CD8-positive, alpha-beta memory T cell (primary cell): ENCODE measurements at regions not wholly inside any gene's neighbourhood (a gene's known extent, or its start where the extent isn't known, plus 50 kb on each side); places are given as distances from the start of the nearest gene placed in this dataset.

ENCODE experiments used
- CTCF ChIA-PET: fragments of 350-600 bp; sonication (Branson Sonifier 250); formaldehyde crosslinking; loops from one replicate; lab custom pipeline; 2021; ENCODE audit warnings: antibody characterized with exemption; lab: Charles Lee
- POLR2A ChIA-PET: fragments of 350-600 bp; sonication (Branson Sonifier 250); formaldehyde crosslinking; loops from one replicate; lab custom pipeline; 2021; ENCODE audit warnings: antibody characterized with exemption; lab: Charles Lee
- DNase-seq, 5 donors: peaks; one replicate each; pipeline versions ENCODE4 v3.0.0 to v3.0.0-alpha.2; 2020 to 2022; ENCODE audit warnings: mixed read lengths in 1 of 5
- H3K27ac ChIP-seq: one replicate; pipeline ENCODE4 v1.7.0; 2013; ENCODE audit warnings: low read depth, mild to moderate bottlenecking, low read length, moderate library complexity
- H3K27me3 ChIP-seq: 2 replicates; pipeline ENCODE4 v1.7.0; 2013; ENCODE audit warnings: low read length, mild to moderate bottlenecking; ENCODE audit not compliant: insufficient read depth, poor library complexity, severe bottlenecking
- H3K36me3 ChIP-seq: 2 replicates; pipeline ENCODE4 v1.7.0; 2013; ENCODE audit warnings: mild to moderate bottlenecking, low read length, moderate library complexity; ENCODE audit not compliant: insufficient read depth
- H3K4me1 ChIP-seq: 2 replicates; pipeline ENCODE4 v1.7.0; 2013; ENCODE audit warnings: mild to moderate bottlenecking, low read length, moderate library complexity; ENCODE audit not compliant: insufficient read depth
- H3K4me3 ChIP-seq: 2 replicates; pipeline ENCODE4 v1.7.0; 2013; ENCODE audit warnings: mild to moderate bottlenecking, low read length
- H3K9me3 ChIP-seq: 2 replicates; pipeline ENCODE4 v1.7.0; 2013; ENCODE audit warnings: mild to moderate bottlenecking, low read length
- H3K27ac Mint-ChIP-seq, 8 donors: one replicate each; pipeline ENCODE4 v1.8.0; 2020 to 2021; ENCODE audit warnings: mixed read lengths in 8 of 8, mild to moderate bottlenecking in 6 of 8, inconsistent platforms in 3 of 8, moderate library complexity in 3 of 8
- H3K27me3 Mint-ChIP-seq, 2 donors: one replicate each; pipeline ENCODE4 v1.8.0; 2020 to 2021; ENCODE audit warnings: mixed read lengths in 2 of 2, mild to moderate bottlenecking in 1 of 2, moderate library complexity in 1 of 2
- H3K36me3 Mint-ChIP-seq, 3 donors: one replicate each; pipeline ENCODE4 v1.8.0; 2020 to 2021; ENCODE audit warnings: mixed read lengths in 3 of 3, inconsistent platforms in 1 of 3, mild to moderate bottlenecking in 1 of 3
- H3K4me1 Mint-ChIP-seq, 3 donors: one replicate each; pipeline ENCODE4 v1.8.0; 2020 to 2021; ENCODE audit warnings: mixed read lengths in 3 of 3, inconsistent platforms in 1 of 3, mild to moderate bottlenecking in 1 of 3
- H3K4me3 Mint-ChIP-seq, 7 donors: one replicate each; pipeline ENCODE4 v1.8.0; 2020 to 2021; ENCODE audit warnings: mixed read lengths in 7 of 7, mild to moderate bottlenecking in 6 of 7, moderate library complexity in 4 of 7, inconsistent platforms in 2 of 7
- H3K9me3 Mint-ChIP-seq, 5 donors: one replicate each; pipeline ENCODE4 v1.8.0; 2020 to 2022; ENCODE audit warnings: mixed read lengths in 5 of 5, mild to moderate bottlenecking in 3 of 5, moderate library complexity in 2 of 5, inconsistent platforms in 1 of 5

GRCh38 chr10:89134963-89135362 is 72.2 kb downstream of the CH25H start:
- Mint-ChIP-seq H3K27ac (no peak overlapping the region), H3K36me3 (no peaks in the 10 kb centered on the region), H3K27me3 (peaks cover 10 to 23% of the 10 kb centered on the region in 2 donors), H3K4me1 (no peaks in the 10 kb centered on the region), H3K9me3 (no peaks in the 10 kb centered on the region), H3K4me3 (no peak overlapping the region)
- no peaks in the 10 kb centered on the region for H3K9me3 ChIP-seq
- no peaks in the 10 kb centered on the region for H3K27me3 ChIP-seq
- CTCF ChIA-PET = no interaction called here
- H3K36me3 ChIP-seq = no peaks in the 10 kb centered on the region
- POLR2A ChIA-PET = no interaction called here
- H3K4me1 ChIP-seq = no peaks in the 10 kb centered on the region
- DNase-seq = no peak
- no peak overlapping the region for H3K4me3 ChIP-seq
- no peak overlapping the region for H3K27ac ChIP-seq

DNA sequence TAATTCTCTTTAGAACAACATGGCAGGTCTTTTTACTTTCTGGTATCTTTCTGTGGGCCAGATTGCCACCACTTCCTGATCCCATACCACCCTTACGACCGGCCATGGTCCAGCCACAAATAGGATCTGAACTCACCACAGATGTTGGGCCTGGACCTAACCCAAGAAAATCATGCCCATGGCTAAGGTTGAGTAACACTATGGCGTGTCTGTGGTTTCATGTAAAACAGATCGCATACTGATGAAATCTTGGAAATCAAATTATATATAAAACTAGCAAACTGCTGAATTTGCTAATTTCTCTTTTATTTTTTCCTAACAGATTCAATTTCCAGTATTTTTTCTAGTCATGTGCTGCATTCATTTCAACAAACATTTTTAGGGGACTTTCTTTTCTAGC is 77.2 kb downstream of the CH25H start:
- Mint-ChIP-seq H3K9me3 (no peaks in the 10 kb centered on the region), H3K27me3 (peaks cover 2 to 42% of the 10 kb centered on the region in 2 donors), H3K27ac (no peak overlapping the region), H3K36me3 (no peaks in the 10 kb centered on the region), H3K4me1 (no peaks in the 10 kb centered on the region), H3K4me3 (no peak overlapping the region)
- Histone ChIP-seq H3K9me3 (no peaks in the 10 kb centered on the region), H3K4me1 (no peaks in the 10 kb centered on the region), H3K27me3 (no peaks in the 10 kb centered on the region), H3K4me3 (no peak overlapping the region), H3K36me3 (no peaks in the 10 kb centered on the region), H3K27ac (no peak overlapping the region)
- POLR2A ChIA-PET = no interaction called here
- DNase-seq = no peak
- CTCF ChIA-PET = no interaction called here

DNA sequence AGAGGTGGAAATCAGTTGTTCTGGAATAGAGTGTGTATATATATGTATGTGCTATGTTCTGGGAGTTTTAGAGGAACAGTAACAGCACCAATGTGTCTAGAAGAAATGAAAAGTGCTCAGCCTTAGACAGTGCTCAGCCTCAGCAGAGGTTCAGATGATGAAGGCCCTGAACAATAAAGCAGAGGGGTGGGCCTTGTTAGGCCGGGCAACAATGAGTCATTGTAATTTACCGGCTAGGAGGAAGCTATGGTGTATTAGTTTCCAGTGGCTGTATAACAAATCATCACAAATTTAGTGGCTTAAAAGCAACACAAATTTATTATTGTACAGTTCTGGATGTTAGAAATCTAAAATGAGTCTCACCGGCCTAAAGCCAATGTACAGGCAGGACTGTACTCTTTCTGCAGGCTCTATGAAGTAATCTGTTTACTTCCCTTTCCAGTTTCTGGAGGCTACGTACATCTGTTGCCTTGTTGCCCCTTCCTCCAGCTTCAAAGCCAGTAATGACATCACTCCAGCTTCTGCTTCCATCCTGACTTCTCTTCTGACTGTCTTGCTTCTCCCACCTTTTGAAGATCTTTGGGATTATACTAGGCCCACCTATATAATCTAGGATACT is 84.6 kb downstream of the CH25H start:
- Histone ChIP-seq H3K9me3 (no peaks in the 10 kb centered on the region), H3K27me3 (no peaks in the 10 kb centered on the region), H3K4me1 (no peaks in the 10 kb centered on the region), H3K4me3 (no peak overlapping the region), H3K27ac (no peak overlapping the region), H3K36me3 (no peaks in the 10 kb centered on the region)
- Mint-ChIP-seq H3K4me3 (no peak overlapping the region), H3K9me3 (no peaks in the 10 kb centered on the region), H3K27me3 (peaks cover 7 to 54% of the 10 kb centered on the region in 2 donors), H3K4me1 (no peaks in the 10 kb centered on the region), H3K36me3 (no peaks in the 10 kb centered on the region), H3K27ac (no peak overlapping the region)
- no peak for DNase-seq
- CTCF ChIA-PET = no interaction called here
- POLR2A ChIA-PET = no interaction called here

DNA sequence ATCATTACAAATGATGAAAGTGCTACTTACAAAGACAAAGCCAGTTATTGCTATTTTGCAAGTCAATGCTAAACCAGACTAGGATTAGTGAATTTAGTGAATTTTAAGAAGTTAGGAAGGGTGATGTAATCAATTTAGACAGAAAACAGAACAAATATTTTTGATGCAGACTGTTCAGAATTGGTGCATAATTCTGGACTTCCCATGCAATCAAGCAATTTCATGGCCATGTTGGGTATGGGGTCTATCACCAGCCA is 85.4 kb downstream of the CH25H start:
- no peak for DNase-seq
- ChIA-PET CTCF (no interaction called here), POLR2A (no interaction called here)
- Histone ChIP-seq H3K4me1 (no peaks in the 10 kb centered on the region), H3K36me3 (no peaks in the 10 kb centered on the region), H3K27me3 (no peaks in the 10 kb centered on the region), H3K4me3 (no peak overlapping the region), H3K9me3 (no peaks in the 10 kb centered on the region), H3K27ac (no peak overlapping the region)
- Mint-ChIP-seq H3K27ac (no peak overlapping the region), H3K4me3 (no peak overlapping the region), H3K36me3 (no peaks in the 10 kb centered on the region), H3K4me1 (no peaks in the 10 kb centered on the region), H3K27me3 (peaks cover 7 to 58% of the 10 kb centered on the region in 2 donors), H3K9me3 (no peaks in the 10 kb centered on the region)

DNA sequence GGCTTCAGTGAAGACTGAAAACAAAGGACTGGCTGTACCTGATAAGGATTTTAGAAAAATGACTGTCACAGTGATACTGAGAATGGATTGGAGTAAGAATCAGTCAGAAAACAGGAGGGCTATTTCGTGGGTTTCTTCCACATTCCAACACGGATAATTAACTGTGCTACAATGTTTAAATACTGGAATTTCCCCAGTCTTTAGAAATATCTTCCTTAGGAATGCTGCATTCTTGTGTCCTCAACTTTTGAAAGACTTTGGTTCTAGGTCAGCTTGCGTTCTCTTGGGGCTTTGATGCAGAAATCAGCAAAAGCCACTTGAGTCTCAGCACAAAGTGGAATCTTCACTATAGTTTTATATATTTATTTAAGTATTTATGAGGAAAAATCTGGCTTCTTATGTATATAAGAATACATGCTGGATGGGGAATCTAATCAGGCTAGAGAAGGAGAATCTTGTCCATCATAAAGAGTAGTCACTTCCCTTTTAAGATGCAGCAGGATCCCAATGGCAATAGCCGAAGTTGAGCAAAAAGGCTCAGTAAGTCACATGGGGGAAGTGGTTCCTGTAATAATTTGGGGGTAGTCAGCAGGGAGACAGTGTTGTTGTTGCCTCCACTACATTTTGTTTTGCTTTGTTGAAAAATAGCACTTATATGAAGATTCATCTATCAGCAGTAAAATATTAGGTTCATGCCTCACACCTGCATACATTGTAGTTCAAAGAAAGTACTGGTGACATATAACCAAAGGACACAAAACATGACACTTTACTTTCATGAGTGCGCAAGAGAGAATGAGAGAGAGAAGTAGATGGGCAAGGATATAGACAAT is 86.0 kb downstream of the CH25H start:
- no peak overlapping the region for H3K4me3 ChIP-seq
- POLR2A ChIA-PET = no interaction called here
- Mint-ChIP-seq H3K27me3 (peaks cover 7 to 63% of the 10 kb centered on the region in 2 donors), H3K9me3 (no peaks in the 10 kb centered on the region), H3K4me3 (no peak overlapping the region), H3K36me3 (no peaks in the 10 kb centered on the region), H3K4me1 (no peaks in the 10 kb centered on the region), H3K27ac (no peak overlapping the region)
- H3K36me3 ChIP-seq = no peaks in the 10 kb centered on the region
- CTCF ChIA-PET = no interaction called here
- H3K4me1 ChIP-seq = no peaks in the 10 kb centered on the region
- DNase-seq = no peak
- no peaks in the 10 kb centered on the region for H3K27me3 ChIP-seq
- no peak overlapping the region for H3K27ac ChIP-seq
- no peaks in the 10 kb centered on the region for H3K9me3 ChIP-seq

DNA sequence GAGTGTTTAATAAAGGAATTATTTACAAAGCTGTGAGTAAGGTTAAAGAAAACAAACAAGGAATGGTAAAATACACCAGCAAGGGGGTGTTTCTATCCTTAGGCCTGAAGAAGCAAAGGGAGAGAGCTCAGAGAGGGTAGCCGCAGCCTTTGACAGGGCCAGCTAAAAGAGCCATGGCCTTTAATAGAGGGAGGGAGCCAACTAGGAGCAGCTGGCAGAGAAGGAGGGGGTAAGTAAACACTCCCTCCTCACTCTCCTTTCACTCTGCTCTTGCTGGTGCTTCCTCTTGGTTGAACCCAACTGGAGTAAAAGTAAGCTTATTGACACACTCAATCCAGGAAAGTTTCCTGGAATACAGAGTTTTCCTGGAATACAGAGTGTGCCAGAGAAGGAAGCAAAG is 87.5 kb downstream of the CH25H start:
- H3K9me3 Mint-ChIP-seq = no peaks in the 10 kb centered on the region

GRCh38 chr10:89118091-89118490 is 89.0 kb downstream of the CH25H start:
- no peak for DNase-seq
- H3K4me1 Mint-ChIP-seq = no peaks in the 10 kb centered on the region
- peaks cover 10 to 59% of the 10 kb centered on the region in 2 donors for H3K27me3 Mint-ChIP-seq
- H3K4me1 ChIP-seq = no peaks in the 10 kb centered on the region
- H3K27ac Mint-ChIP-seq = no peak overlapping the region
- no peaks in the 10 kb centered on the region for H3K9me3 ChIP-seq
- no peaks in the 10 kb centered on the region for H3K36me3 ChIP-seq
- CTCF ChIA-PET = no interaction called here
- H3K27ac ChIP-seq = no peak overlapping the region
- POLR2A ChIA-PET = no interaction called here
- no peaks in the 10 kb centered on the region for H3K36me3 Mint-ChIP-seq
- no peak overlapping the region for H3K4me3 Mint-ChIP-seq
- no peaks in the 10 kb centered on the region for H3K9me3 Mint-ChIP-seq
- no peak overlapping the region for H3K4me3 ChIP-seq
- H3K27me3 ChIP-seq = no peaks in the 10 kb centered on the region

More for the DNA sequence above, 87.5 kb downstream of the CH25H start:
- no peak overlapping the region for H3K27ac ChIP-seq
- no peaks in the 10 kb centered on the region for H3K27me3 ChIP-seq
- no peak overlapping the region for H3K4me3 Mint-ChIP-seq
- no peaks in the 10 kb centered on the region for H3K36me3 ChIP-seq
- H3K4me1 ChIP-seq = no peaks in the 10 kb centered on the region
- H3K4me3 ChIP-seq = no peak overlapping the region
- DNase-seq = no peak
- POLR2A ChIA-PET = no interaction called here
- H3K36me3 Mint-ChIP-seq = no peaks in the 10 kb centered on the region
- CTCF ChIA-PET = no interaction called here
- H3K27me3 Mint-ChIP-seq = peaks cover 9 to 58% of the 10 kb centered on the region in 2 donors
- no peaks in the 10 kb centered on the region for H3K4me1 Mint-ChIP-seq
- peak overlapping the region in 1 of 8 donors; percentile 22 for H3K27ac Mint-ChIP-seq
- no peaks in the 10 kb centered on the region for H3K9me3 ChIP-seq

GRCh38 chr10:89115876-89116627 is 91.1 kb downstream of the CH25H start:
- Histone ChIP-seq H3K4me1 (no peaks in the 10 kb centered on the region), H3K36me3 (no peaks in the 10 kb centered on the region), H3K27ac (no peak overlapping the region), H3K27me3 (no peaks in the 10 kb centered on the region), H3K4me3 (no peak overlapping the region), H3K9me3 (no peaks in the 10 kb centered on the region)
- Mint-ChIP-seq H3K4me3 (no peak overlapping the region), H3K4me1 (peaks cover 1 to 7% (median 2%) of the 10 kb centered on the region in 3 donors), H3K9me3 (no peaks in the 10 kb centered on the region), H3K36me3 (peaks cover 0 to 4% (median 0%) of the 10 kb centered on the region in 3 donors), H3K27me3 (peaks cover 13 to 54% of the 10 kb centered on the region in 2 donors), H3K27ac (no peak overlapping the region)
- CTCF ChIA-PET = no interaction called here
- POLR2A ChIA-PET = no interaction called here
- no peak for DNase-seq
